PC-9 (cell line): ENCODE measurements at regions not wholly inside any gene's neighbourhood (a gene's known extent, or its start where the extent isn't known, plus 50 kb on each side); places are given as distances from the start of the nearest gene placed in this dataset.

Experiments
- BruUV-seq: library from RNA; stranded (reverse); fragments of 400-500 nt; replicated peaks from 2 replicates; lab custom pipeline; 2021; lab: Mats Ljungman, UMichigan
- CTCF ChIA-PET: fragments of 300-600 bp; sonication (Branson Sonifier 250); formaldehyde crosslinking; loops from one replicate; lab custom pipeline; 2022; ENCODE audit warnings: antibody characterized with exemption; lab: Charles Lee
- POLR2A ChIA-PET: fragments of 300-600 bp; sonication (Branson Sonifier 250); formaldehyde crosslinking; loops from one replicate; lab custom pipeline; 2022; ENCODE audit warnings: antibody characterized with exemption; ENCODE audit not compliant: unreplicated experiment; lab: Charles Lee
- DNase-seq, 2 experiments: peaks; one replicate each; pipeline versions ENCODE4 v3.0.0 to v3.0.0-alpha.2; 2015 to 2022; ENCODE audit warnings: mixed read lengths in 1 of 2
- H2AFZ ChIP-seq: fragments of 200-600 bp; sonication (generic); 2 replicates; pipeline ENCODE4 v1.8.1; 2017; ENCODE audit warnings: antibody characterized with exemption
- H3F3A ChIP-seq: fragments of 200-600 bp; sonication (generic); 2 replicates; pipeline ENCODE4 v1.8.1; 2017; ENCODE audit warnings: antibody characterized with exemption, mild to moderate bottlenecking, low read depth; ENCODE audit not compliant: insufficient read depth
- H3K27ac ChIP-seq: fragments of 200-600 bp; sonication (generic); 2 replicates; pipeline ENCODE4 v1.6.1; 2016; ENCODE audit warnings: mixed run types
- H3K27me3 ChIP-seq: fragments of 200-600 bp; sonication (generic); 2 replicates; pipeline ENCODE4 v1.6.1; 2016; ENCODE audit warnings: low read depth, mixed run types; ENCODE audit not compliant: insufficient read depth
- H3K36me3 ChIP-seq: fragments of 200-600 bp; sonication (generic); 2 replicates; pipeline ENCODE4 v1.6.1; 2016; ENCODE audit warnings: low read depth, mixed run types
- H3K4me1 ChIP-seq: fragments of 200-600 bp; sonication (generic); replicated peaks from 2 replicates; pipeline ENCODE4 v1.6.1; 2016; ENCODE audit warnings: mixed run types; ENCODE audit not compliant: insufficient read depth
- H3K4me2 ChIP-seq: fragments of 200-600 bp; sonication (generic); 2 replicates; pipeline ENCODE4 v1.6.1; 2017; ENCODE audit warnings: mixed run types
- H3K4me3 ChIP-seq: fragments of 200-600 bp; sonication (generic); 2 replicates; pipeline ENCODE4 v1.6.1; 2016; ENCODE audit warnings: mixed run types
- H3K79me2 ChIP-seq: fragments of 200-600 bp; sonication (generic); 2 replicates; pipeline ENCODE4 v1.6.1; 2017; ENCODE audit warnings: low read depth, mixed run types
- H3K9me2 ChIP-seq: fragments of 200-600 bp; sonication (generic); 2 replicates; pipeline ENCODE4 v1.8.1; 2017; ENCODE audit warnings: mild to moderate bottlenecking; ENCODE audit not compliant: insufficient read depth
- H3K9me3 ChIP-seq: fragments of 200-600 bp; sonication (generic); 2 replicates; pipeline ENCODE4 v1.8.1; 2016; ENCODE audit warnings: low read depth; ENCODE audit not compliant: insufficient read depth
- H4K20me1 ChIP-seq: fragments of 200-600 bp; sonication (generic); 2 replicates; pipeline ENCODE4 v1.8.1; 2017; ENCODE audit not compliant: insufficient read depth
- EZH2 ChIP-seq: fragments of 200-600 bp; sonication (generic); IDR thresholded peaks from 2 replicates; pipeline ENCODE4 v1.8.0; 2017; ENCODE audit warnings: antibody characterized with exemption, low read depth
- intact Hi-C: fragments of 100-400 bp; cut with micrococcal nuclease; formaldehyde crosslinking; loops from one replicate; pipeline ENCODE4 v1.10.0; 2022; ENCODE audit not compliant: unreplicated experiment
- TF ChIP-seq, protein P1 (sequence below): fragments of 200-600 bp; sonication (generic); conservative IDR thresholded peaks from 2 replicates; pipeline ENCODE4 v1.6.1; 2017; ENCODE audit warnings: mixed run types, antibody characterized with exemption, mild to moderate bottlenecking, moderate library complexity

- TF ChIP-seq EZH2: no peak
- TF ChIP-seq, protein P1, sequence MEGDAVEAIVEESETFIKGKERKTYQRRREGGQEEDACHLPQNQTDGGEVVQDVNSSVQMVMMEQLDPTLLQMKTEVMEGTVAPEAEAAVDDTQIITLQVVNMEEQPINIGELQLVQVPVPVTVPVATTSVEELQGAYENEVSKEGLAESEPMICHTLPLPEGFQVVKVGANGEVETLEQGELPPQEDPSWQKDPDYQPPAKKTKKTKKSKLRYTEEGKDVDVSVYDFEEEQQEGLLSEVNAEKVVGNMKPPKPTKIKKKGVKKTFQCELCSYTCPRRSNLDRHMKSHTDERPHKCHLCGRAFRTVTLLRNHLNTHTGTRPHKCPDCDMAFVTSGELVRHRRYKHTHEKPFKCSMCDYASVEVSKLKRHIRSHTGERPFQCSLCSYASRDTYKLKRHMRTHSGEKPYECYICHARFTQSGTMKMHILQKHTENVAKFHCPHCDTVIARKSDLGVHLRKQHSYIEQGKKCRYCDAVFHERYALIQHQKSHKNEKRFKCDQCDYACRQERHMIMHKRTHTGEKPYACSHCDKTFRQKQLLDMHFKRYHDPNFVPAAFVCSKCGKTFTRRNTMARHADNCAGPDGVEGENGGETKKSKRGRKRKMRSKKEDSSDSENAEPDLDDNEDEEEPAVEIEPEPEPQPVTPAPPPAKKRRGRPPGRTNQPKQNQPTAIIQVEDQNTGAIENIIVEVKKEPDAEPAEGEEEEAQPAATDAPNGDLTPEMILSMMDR: no peak
- Histone ChIP-seq H3K27ac (no peak overlapping the region), H2AFZ (no peak overlapping the region), H3K9me2 (0 out of 2 replicates have a peak, but pooled peaks cover under 1% of the 10 kb centered on the region), H3K4me3 (no peak overlapping the region), H3K4me2 (no peak overlapping the region), H3K9me3 (no peaks in the 10 kb centered on the region), H3K27me3 (peaks cover 90% of the 10 kb centered on the region), H3F3A (no peaks in the 10 kb centered on the region), H4K20me1 (no peaks in the 10 kb centered on the region), H3K4me1 (no peaks in the 10 kb centered on the region), H3K36me3 (no peaks in the 10 kb centered on the region), H3K79me2 (no peaks in the 10 kb centered on the region)
- ChIA-PET CTCF (no interaction called here), POLR2A (no interaction called here)
- intact Hi-C loops: no loop called here
- no TSS peak for BruUV-seq
- no peak for DNase-seq
Measured at GRCh38 chr3:186476541-186476940, 67.6 kb downstream of the CRYGS start.

DNA sequence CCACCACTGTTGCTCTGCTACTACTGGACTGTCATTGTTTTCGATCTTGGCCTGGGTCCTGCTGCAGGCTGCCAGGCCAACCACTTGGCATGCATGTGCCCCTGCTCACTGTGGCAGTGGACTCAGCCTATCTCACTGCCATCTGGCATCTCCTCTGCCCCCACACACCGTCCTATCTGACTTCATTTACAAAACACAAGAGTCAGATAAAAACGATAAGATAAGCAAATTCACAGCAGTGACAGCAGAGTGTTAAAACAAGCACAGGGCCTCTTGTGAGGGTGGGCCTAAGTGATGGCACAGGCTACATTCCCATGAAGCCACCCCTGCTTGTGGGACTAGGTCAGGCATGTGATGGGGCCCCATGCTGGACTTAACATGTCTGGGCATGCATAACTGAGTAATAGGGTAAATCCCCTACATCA, 68.1 kb downstream of the CRYGS start:
- H3K79me2 ChIP-seq: no peaks in the 10 kb centered on the region
- H3K9me2 ChIP-seq: no peaks in the 10 kb centered on the region
- no peaks in the 10 kb centered on the region for H4K20me1 ChIP-seq
- no TSS peak for BruUV-seq
- H3K27ac ChIP-seq: no peak overlapping the region
- no peak overlapping the region for H3K4me3 ChIP-seq
- H3K4me2 ChIP-seq: no peak overlapping the region
- H3K27me3 ChIP-seq: peaks cover 91% of the 10 kb centered on the region
- TF ChIP-seq, protein P1: no peak
- TF ChIP-seq EZH2: no peak
- H3K4me1 ChIP-seq: no peaks in the 10 kb centered on the region
- intact Hi-C loops: no loop called here
- POLR2A ChIA-PET: no interaction called here
- H3K36me3 ChIP-seq: no peaks in the 10 kb centered on the region
- H3K9me3 ChIP-seq: no peaks in the 10 kb centered on the region
- no peak for DNase-seq
- H2AFZ ChIP-seq: no peak overlapping the region
- no peaks in the 10 kb centered on the region for H3F3A ChIP-seq
- CTCF ChIA-PET: no interaction called here

DNA sequence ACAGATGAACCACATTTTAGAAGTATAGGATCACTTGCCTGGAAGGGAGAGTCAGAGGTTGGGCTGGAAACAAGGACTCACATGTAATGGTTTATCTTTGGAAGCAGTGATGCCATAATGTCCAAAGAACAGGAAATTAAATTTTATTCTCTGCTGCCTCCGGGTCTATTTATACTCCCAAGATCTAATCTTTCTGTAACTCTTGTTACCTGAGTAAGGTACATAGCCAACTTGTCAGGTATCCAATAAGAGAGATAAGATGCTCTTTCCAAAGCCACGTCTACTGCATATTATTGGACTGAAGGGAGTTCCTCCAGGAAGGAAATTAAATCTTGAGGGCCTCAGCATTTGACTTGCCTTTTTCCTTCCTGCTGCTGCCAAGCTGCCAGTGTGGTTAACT, 71.0 kb downstream of the CRYGS start:
- Histone ChIP-seq H3K4me3 (no peak overlapping the region), H3K9me3 (no peaks in the 10 kb centered on the region), H3K27ac (no peak overlapping the region), H3K79me2 (no peaks in the 10 kb centered on the region), H3K9me2 (no peaks in the 10 kb centered on the region), H4K20me1 (no peaks in the 10 kb centered on the region), H3F3A (no peaks in the 10 kb centered on the region), H2AFZ (no peak overlapping the region), H3K4me1 (no peaks in the 10 kb centered on the region), H3K4me2 (no peak overlapping the region), H3K36me3 (no peaks in the 10 kb centered on the region), H3K27me3 (peaks cover 93% of the 10 kb centered on the region)
- no peak for DNase-seq
- intact Hi-C loops: no loop called here
- ChIA-PET CTCF (no interaction called here), POLR2A (no interaction called here)
- BruUV-seq: no TSS peak
- TF ChIP-seq, protein P1: no peak
- TF ChIP-seq EZH2: no peak
